ENCODE measurements at regions not wholly inside any gene's neighbourhood (a gene's known extent, or its start where the extent isn't known, plus 50 kb on each side); places are given as distances from the start of the nearest gene placed in this dataset.
A peak's percentile ranks its signal among the peaks of the same experiment; 100 is the strongest.

- Mint-ChIP-seq H3K27me3 (no peaks in the 10 kb centered on the region), H3K4me3 (no peak overlapping the region), H3K4me1 (no peaks in the 10 kb centered on the region), H3K36me3 (ENCODE audit: low read depth) (peaks cover 1% of the 10 kb centered on the region), H3K9me3 (peaks cover 12% of the 10 kb centered on the region), H3K27ac (no peak overlapping the region)
- DNase-seq = no peak
- intact Hi-C loops (cut with micrococcal nuclease) = no loop called here
Observed at GRCh38 chr3:188083011-188083410, 70.9 kb upstream of the LPP start.

- no peak overlapping the region for H3K27ac Mint-ChIP-seq
- no peaks in the 10 kb centered on the region for H3K27me3 Mint-ChIP-seq
- no peak overlapping the region for H3K4me3 Mint-ChIP-seq
- H3K4me1 Mint-ChIP-seq = no peaks in the 10 kb centered on the region
- intact Hi-C loops (cut with micrococcal nuclease) = no loop called here
- DNase-seq = no peak
- H3K9me3 Mint-ChIP-seq = peaks cover 6% of the 10 kb centered on the region
- peaks cover 1% of the 10 kb centered on the region for H3K36me3 Mint-ChIP-seq (ENCODE audit: low read depth)
Observed at GRCh38 chr3:188084752-188085583, 69.0 kb upstream of the LPP start.

GRCh38 chr3:188085584-188086560, 68.1 kb upstream of the LPP start:
- no peaks in the 10 kb centered on the region for H3K36me3 Mint-ChIP-seq (ENCODE audit: low read depth)
- H3K4me3 Mint-ChIP-seq = no peak overlapping the region
- no peak for DNase-seq
- H3K4me1 Mint-ChIP-seq = no peaks in the 10 kb centered on the region
- intact Hi-C loops (cut with micrococcal nuclease) = no loop called here
- no peaks in the 10 kb centered on the region for H3K27me3 Mint-ChIP-seq
- no peaks in the 10 kb centered on the region for H3K9me3 Mint-ChIP-seq
- H3K27ac Mint-ChIP-seq = no peak overlapping the region

- Mint-ChIP-seq H3K36me3 (ENCODE audit: low read depth) (no peaks in the 10 kb centered on the region), H3K27ac (no peak overlapping the region), H3K27me3 (no peaks in the 10 kb centered on the region), H3K4me1 (peaks cover 5% of the 10 kb centered on the region), H3K4me3 (no peak overlapping the region), H3K9me3 (peaks cover 5% of the 10 kb centered on the region)
- intact Hi-C loops (cut with micrococcal nuclease) = no loop called here
- DNase-seq = no peak
Observed at GRCh38 chr3:188088948-188089685, 64.8 kb upstream of the LPP start.

GRCh38 chr3:188090620-188091309, 63.2 kb upstream of the LPP start:
- Mint-ChIP-seq H3K27me3 (no peaks in the 10 kb centered on the region), H3K4me3 (no peak overlapping the region), H3K27ac (no peak overlapping the region), H3K9me3 (peaks cover 5% of the 10 kb centered on the region), H3K36me3 (ENCODE audit: low read depth) (no peaks in the 10 kb centered on the region), H3K4me1 (peaks cover 6% of the 10 kb centered on the region)
- intact Hi-C loops (cut with micrococcal nuclease) = no loop called here
- DNase-seq = no peak

GRCh38 chr3:188091746-188092145, 62.2 kb upstream of the LPP start:
- intact Hi-C loops (cut with micrococcal nuclease) = no loop called here
- H3K27me3 Mint-ChIP-seq = no peaks in the 10 kb centered on the region
- no peaks in the 10 kb centered on the region for H3K36me3 Mint-ChIP-seq (ENCODE audit: low read depth)
- peaks cover 5% of the 10 kb centered on the region for H3K9me3 Mint-ChIP-seq
- no peak overlapping the region for H3K27ac Mint-ChIP-seq
- no peak for DNase-seq
- no peak overlapping the region for H3K4me3 Mint-ChIP-seq
- H3K4me1 Mint-ChIP-seq = peaks cover 6% of the 10 kb centered on the region

- Mint-ChIP-seq H3K9me3 (peaks cover 5% of the 10 kb centered on the region), H3K36me3 (ENCODE audit: low read depth) (no peaks in the 10 kb centered on the region), H3K4me1 (peaks cover 6% of the 10 kb centered on the region), H3K27me3 (no peaks in the 10 kb centered on the region), H3K27ac (peak overlapping the region; percentile 49), H3K4me3 (no peak overlapping the region)
- intact Hi-C loops (cut with micrococcal nuclease) = no loop called here
- peak; percentile 61 for DNase-seq
Observed at GRCh38 chr3:188092648-188093047, 61.3 kb upstream of the LPP start.

GRCh38 chr3:188095431-188095830, 58.5 kb upstream of the LPP start:
- H3K4me3 Mint-ChIP-seq = no peak overlapping the region
- no peaks in the 10 kb centered on the region for H3K27me3 Mint-ChIP-seq
- intact Hi-C loops (cut with micrococcal nuclease) = no loop called here
- no peaks in the 10 kb centered on the region for H3K36me3 Mint-ChIP-seq (ENCODE audit: low read depth)
- peaks cover 6% of the 10 kb centered on the region for H3K4me1 Mint-ChIP-seq
- DNase-seq = no peak
- peaks cover 10% of the 10 kb centered on the region for H3K9me3 Mint-ChIP-seq
- no peak overlapping the region for H3K27ac Mint-ChIP-seq

GRCh38 chr3:188097791-188098190, 56.2 kb upstream of the LPP start:
- no peaks in the 10 kb centered on the region for H3K27me3 Mint-ChIP-seq
- intact Hi-C loops (cut with micrococcal nuclease) = loop anchor here (2.0 kb wide), 1 partner anchor 21 kb away; no protein-coding TSS in a partner anchor
- peaks cover 24% of the 10 kb centered on the region for H3K9me3 Mint-ChIP-seq
- H3K27ac Mint-ChIP-seq = no peak overlapping the region
- DNase-seq = no peak
- peaks cover 2% of the 10 kb centered on the region for H3K4me1 Mint-ChIP-seq
- H3K4me3 Mint-ChIP-seq = no peak overlapping the region
- H3K36me3 Mint-ChIP-seq (ENCODE audit: low read depth) = peaks cover 2% of the 10 kb centered on the region

GRCh38 chr3:188099907-188100306, 54.0 kb upstream of the LPP start:
- Mint-ChIP-seq H3K9me3 (peaks cover 19% of the 10 kb centered on the region), H3K27ac (no peak overlapping the region), H3K4me3 (no peak overlapping the region), H3K27me3 (no peaks in the 10 kb centered on the region), H3K36me3 (ENCODE audit: low read depth) (peaks cover 2% of the 10 kb centered on the region), H3K4me1 (peaks cover 2% of the 10 kb centered on the region)
- intact Hi-C loops (cut with micrococcal nuclease) = no loop called here
- DNase-seq = no peak

GRCh38 chr3:188102861-188103547, 51.0 kb upstream of the LPP start:
- intact Hi-C loops (cut with micrococcal nuclease) = no loop called here
- Mint-ChIP-seq H3K4me3 (no peak overlapping the region), H3K27ac (no peak overlapping the region), H3K36me3 (ENCODE audit: low read depth) (peaks cover 2% of the 10 kb centered on the region), H3K9me3 (peaks cover 19% of the 10 kb centered on the region), H3K4me1 (no peaks in the 10 kb centered on the region), H3K27me3 (peaks cover 6% of the 10 kb centered on the region)
- DNase-seq = no peak

- H3K36me3 Mint-ChIP-seq (ENCODE audit: low read depth) = peaks cover 3% of the 10 kb centered on the region
- no peak for DNase-seq
- peaks cover 25% of the 10 kb centered on the region for H3K9me3 Mint-ChIP-seq
- intact Hi-C loops (cut with micrococcal nuclease) = no loop called here
- no peak overlapping the region for H3K4me3 Mint-ChIP-seq
- no peak overlapping the region for H3K27ac Mint-ChIP-seq
- peaks cover 6% of the 10 kb centered on the region for H3K27me3 Mint-ChIP-seq
- peaks cover 5% of the 10 kb centered on the region for H3K4me1 Mint-ChIP-seq
Observed at GRCh38 chr3:188104050-188104449, 49.9 kb upstream of the LPP start.

Measured in activated CD4-positive, alpha-beta T cell treated with anti-CD3 and anti-CD28 coated beads, Interleukin-2, amount 10 ng/mL, durations not matched to agents 24 days and 14 days (primary cell).